SK-N-SH treated with all-trans-retinoic acid at 6 μM for 48 hours (cell line): ENCODE measurements at regions not wholly inside any gene's neighbourhood (a gene's known extent, or its start where the extent isn't known, plus 50 kb on each side); places are given as distances from the start of the nearest gene placed in this dataset.

ENCODE experiments used
- ATAC-seq: fragments of 200-7000 bp; cut with Tn5 transposase; 3 replicates; pipeline ENCODE4 v1.9.1; 2020; ENCODE audit warnings: mild to moderate bottlenecking, moderate library complexity
- BACH2 ChIP-seq: fragments of 250-450 bp; sonication (Bioruptor Pico); IDR thresholded peaks from 2 replicates; pipeline ENCODE4 v1.9.0; 2021; ENCODE audit warnings: mild to moderate bottlenecking, borderline replicate concordance
- CREB5 ChIP-seq: fragments of 250-450 bp; sonication (Bioruptor Pico); IDR thresholded peaks from 2 replicates; pipeline ENCODE4 v1.5.1; 2020; ENCODE audit warnings: low read depth, mild to moderate bottlenecking, moderate library complexity
- CSDC2 ChIP-seq: fragments of 250-450 bp; sonication (Bioruptor Pico); IDR thresholded peaks from 2 replicates; pipeline ENCODE4 v1.5.0; 2020; ENCODE audit warnings: mild to moderate bottlenecking, moderate library complexity
- ESRRG ChIP-seq: fragments of 250-450 bp; sonication (Bioruptor Pico); IDR thresholded peaks from 2 replicates; pipeline ENCODE4 v1.6.1; 2021; ENCODE audit warnings: mild to moderate bottlenecking
- GLIS3 ChIP-seq: fragments of 250-450 bp; sonication (Bioruptor Pico); IDR thresholded peaks from 2 replicates; pipeline ENCODE4 v1.5.0; 2020; ENCODE audit warnings: mild to moderate bottlenecking, moderate library complexity
- ISL1 ChIP-seq: fragments of 250-450 bp; sonication (Bioruptor Pico); IDR thresholded peaks from 2 replicates; pipeline ENCODE4 v2.1.2; 2022; ENCODE audit warnings: mild to moderate bottlenecking, moderate library complexity
- OSR1 ChIP-seq: fragments of 250-450 bp; sonication (Bioruptor Pico); IDR thresholded peaks from 2 replicates; pipeline ENCODE4 v1.8.0; 2022; ENCODE audit warnings: moderate library complexity, mild to moderate bottlenecking, inconsistent platforms
- POU6F1 ChIP-seq: fragments of 250-450 bp; sonication (Bioruptor Pico); IDR thresholded peaks from 2 replicates; pipeline ENCODE4 v1.8.0; 2021; ENCODE audit warnings: low read depth, mild to moderate bottlenecking, moderate library complexity, borderline replicate concordance
- PPARA ChIP-seq: fragments of 250-450 bp; sonication (Bioruptor Pico); IDR thresholded peaks from 2 replicates; pipeline ENCODE4 v1.5.0; 2020; ENCODE audit warnings: mild to moderate bottlenecking, borderline replicate concordance
- RARB ChIP-seq: fragments of 250-450 bp; sonication (Bioruptor Pico); IDR thresholded peaks from 2 replicates; pipeline ENCODE4 v1.8.0; 2021; ENCODE audit warnings: mild to moderate bottlenecking, moderate library complexity
- SNAI2 ChIP-seq: fragments of 250-450 bp; sonication (Bioruptor Pico); IDR thresholded peaks from 2 replicates; pipeline ENCODE4 v1.5.0; 2020; ENCODE audit warnings: mild to moderate bottlenecking, moderate library complexity
- TCF4 ChIP-seq: fragments of 250-450 bp; sonication (Bioruptor Pico); IDR thresholded peaks from 2 replicates; pipeline ENCODE4 v1.8.0; 2021; ENCODE audit warnings: mild to moderate bottlenecking, moderate library complexity, borderline replicate concordance
- TOX ChIP-seq: fragments of 250-450 bp; sonication (Bioruptor Pico); IDR thresholded peaks from 2 replicates; pipeline ENCODE4 v1.8.0; 2021; ENCODE audit warnings: mild to moderate bottlenecking, moderate library complexity, borderline replicate concordance
- TSHZ2 ChIP-seq: fragments of 250-450 bp; sonication (Bioruptor Pico); IDR thresholded peaks from 2 replicates; pipeline ENCODE4 v1.5.0; 2020; ENCODE audit warnings: mild to moderate bottlenecking, moderate library complexity
- ZC3H10 ChIP-seq: fragments of 250-450 bp; sonication (Bioruptor Pico); IDR thresholded peaks from 2 replicates; pipeline ENCODE4 v1.5.1; 2021; ENCODE audit warnings: mild to moderate bottlenecking, moderate library complexity
- ZFP3 ChIP-seq: fragments of 250-450 bp; sonication (Bioruptor Pico); IDR thresholded peaks from 2 replicates; pipeline ENCODE4 v1.5.0; 2020; ENCODE audit warnings: mild to moderate bottlenecking, moderate library complexity
- ZFP30 ChIP-seq: fragments of 450-650 bp; formaldehyde crosslinking; IDR thresholded peaks from 2 replicates; pipeline ENCODE4 v1.5.0; 2022; ENCODE audit warnings: mild to moderate bottlenecking, moderate library complexity
- ZNF565 ChIP-seq: fragments of 450-650 bp; formaldehyde crosslinking; conservative IDR thresholded peaks from 2 replicates; pipeline ENCODE4 v1.5.0; 2020; ENCODE audit warnings: low read depth, mild to moderate bottlenecking, moderate library complexity
- ZNF70 ChIP-seq: fragments of 450-650 bp; formaldehyde crosslinking; IDR thresholded peaks from 2 replicates; pipeline ENCODE4 v1.5.0; 2020; ENCODE audit warnings: mild to moderate bottlenecking, moderate library complexity
- ZNF8 ChIP-seq: fragments of 450-650 bp; formaldehyde crosslinking; IDR thresholded peaks from 2 replicates; pipeline ENCODE4 v1.5.0; 2020; ENCODE audit warnings: mild to moderate bottlenecking, moderate library complexity
- TF ChIP-seq, protein P1 (sequence below): fragments of 250-450 bp; sonication (Bioruptor Pico); IDR thresholded peaks from 2 replicates; pipeline ENCODE4 v1.8.0; 2020; ENCODE audit warnings: mild to moderate bottlenecking, moderate library complexity, borderline replicate concordance
- TF ChIP-seq, protein P2 (sequence below): fragments of 250-450 bp; sonication (Bioruptor Pico); IDR thresholded peaks from 2 replicates; pipeline ENCODE4 v1.5.1; 2021; ENCODE audit warnings: mild to moderate bottlenecking, moderate library complexity

DNA sequence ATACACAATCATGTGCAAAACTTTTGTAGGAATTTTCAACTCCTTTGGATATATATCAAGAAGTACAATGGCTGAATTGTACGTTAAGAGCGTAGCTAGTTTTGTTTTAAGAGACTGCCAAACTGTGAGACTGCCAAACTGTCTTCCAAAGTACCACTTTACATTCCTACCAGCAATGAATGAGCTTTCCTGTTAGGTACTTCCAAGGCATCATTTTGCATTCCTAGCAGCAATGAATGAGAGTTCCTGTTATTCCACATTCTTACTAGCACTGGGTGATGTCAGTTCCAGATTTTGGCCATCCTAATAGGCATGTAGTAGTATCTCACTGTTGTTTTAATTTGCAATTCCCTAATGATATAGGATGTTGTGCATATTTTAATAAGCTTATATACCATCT, 219.3 kb downstream of the KCNN2 start:
- TF ChIP-seq ZFP30 (CRISPR knock-in tag) (no peak), BACH2 (CRISPR knock-in tag) (no peak), OSR1 (CRISPR knock-in tag) (no peak), TOX (no peak), CREB5 (CRISPR knock-in tag) (no peak), ZNF565 (CRISPR knock-in tag) (no peak), ZC3H10 (CRISPR knock-in tag) (no peak), CSDC2 (CRISPR knock-in tag) (no peak), ZNF70 (CRISPR knock-in tag) (no peak), ISL1 (CRISPR knock-in tag) (no peak), GLIS3 (CRISPR knock-in tag) (no peak), ESRRG (CRISPR knock-in tag) (no peak), ZNF8 (no peak), PPARA (CRISPR knock-in tag) (no peak), RARB (CRISPR knock-in tag) (no peak), TCF4 (CRISPR knock-in tag) (no peak)
- TF ChIP-seq, protein P1, sequence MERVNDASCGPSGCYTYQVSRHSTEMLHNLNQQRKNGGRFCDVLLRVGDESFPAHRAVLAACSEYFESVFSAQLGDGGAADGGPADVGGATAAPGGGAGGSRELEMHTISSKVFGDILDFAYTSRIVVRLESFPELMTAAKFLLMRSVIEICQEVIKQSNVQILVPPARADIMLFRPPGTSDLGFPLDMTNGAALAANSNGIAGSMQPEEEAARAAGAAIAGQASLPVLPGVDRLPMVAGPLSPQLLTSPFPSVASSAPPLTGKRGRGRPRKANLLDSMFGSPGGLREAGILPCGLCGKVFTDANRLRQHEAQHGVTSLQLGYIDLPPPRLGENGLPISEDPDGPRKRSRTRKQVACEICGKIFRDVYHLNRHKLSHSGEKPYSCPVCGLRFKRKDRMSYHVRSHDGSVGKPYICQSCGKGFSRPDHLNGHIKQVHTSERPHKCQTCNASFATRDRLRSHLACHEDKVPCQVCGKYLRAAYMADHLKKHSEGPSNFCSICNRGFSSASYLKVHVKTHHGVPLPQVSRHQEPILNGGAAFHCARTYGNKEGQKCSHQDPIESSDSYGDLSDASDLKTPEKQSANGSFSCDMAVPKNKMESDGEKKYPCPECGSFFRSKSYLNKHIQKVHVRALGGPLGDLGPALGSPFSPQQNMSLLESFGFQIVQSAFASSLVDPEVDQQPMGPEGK (CRISPR knock-in tag) = no peak
- TF ChIP-seq, protein P2, sequence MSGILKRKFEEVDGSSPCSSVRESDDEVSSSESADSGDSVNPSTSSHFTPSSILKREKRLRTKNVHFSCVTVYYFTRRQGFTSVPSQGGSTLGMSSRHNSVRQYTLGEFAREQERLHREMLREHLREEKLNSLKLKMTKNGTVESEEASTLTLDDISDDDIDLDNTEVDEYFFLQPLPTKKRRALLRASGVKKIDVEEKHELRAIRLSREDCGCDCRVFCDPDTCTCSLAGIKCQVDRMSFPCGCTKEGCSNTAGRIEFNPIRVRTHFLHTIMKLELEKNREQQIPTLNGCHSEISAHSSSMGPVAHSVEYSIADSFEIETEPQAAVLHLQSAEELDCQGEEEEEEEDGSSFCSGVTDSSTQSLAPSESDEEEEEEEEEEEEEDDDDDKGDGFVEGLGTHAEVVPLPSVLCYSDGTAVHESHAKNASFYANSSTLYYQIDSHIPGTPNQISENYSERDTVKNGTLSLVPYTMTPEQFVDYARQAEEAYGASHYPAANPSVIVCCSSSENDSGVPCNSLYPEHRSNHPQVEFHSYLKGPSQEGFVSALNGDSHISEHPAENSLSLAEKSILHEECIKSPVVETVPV (CRISPR knock-in tag) = no peak
- no peak for ATAC-seq

DNA sequence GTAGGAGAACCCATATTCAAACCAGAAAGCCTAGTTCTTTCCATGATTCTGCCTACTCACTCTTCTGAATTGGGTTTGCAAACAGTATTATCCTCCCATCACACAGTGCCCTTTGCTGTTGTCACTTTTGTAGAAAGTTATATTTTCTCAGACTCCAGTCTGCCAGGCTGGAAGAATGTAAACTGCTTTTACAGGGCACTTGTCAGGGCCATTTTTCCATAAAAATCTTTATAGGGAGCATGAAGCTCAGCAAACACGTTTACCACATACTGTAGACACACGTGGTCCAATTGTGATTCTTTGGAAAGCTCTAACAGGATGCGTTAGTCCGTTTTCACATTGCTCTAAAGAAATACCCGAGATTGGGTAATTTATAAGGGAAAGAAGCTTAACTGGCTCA, 204.0 kb downstream of the KCNN2 start:
- ATAC-seq = no peak
- TF ChIP-seq RARB (CRISPR knock-in tag) = no peak
- no peak for TF ChIP-seq ZNF70 (CRISPR knock-in tag)
- TF ChIP-seq BACH2 (CRISPR knock-in tag) = no peak
- TF ChIP-seq ISL1 (CRISPR knock-in tag) = no peak
- no peak for TF ChIP-seq PPARA (CRISPR knock-in tag)
- TF ChIP-seq POU6F1 (CRISPR knock-in tag) = no peak
- TF ChIP-seq TSHZ2 = no peak
- no peak for TF ChIP-seq CSDC2 (CRISPR knock-in tag)
- no peak for TF ChIP-seq ZNF565 (CRISPR knock-in tag)
- no peak for TF ChIP-seq ZFP3 (CRISPR knock-in tag)
- TF ChIP-seq ZNF8 = no peak
- no peak for TF ChIP-seq OSR1 (CRISPR knock-in tag)

DNA sequence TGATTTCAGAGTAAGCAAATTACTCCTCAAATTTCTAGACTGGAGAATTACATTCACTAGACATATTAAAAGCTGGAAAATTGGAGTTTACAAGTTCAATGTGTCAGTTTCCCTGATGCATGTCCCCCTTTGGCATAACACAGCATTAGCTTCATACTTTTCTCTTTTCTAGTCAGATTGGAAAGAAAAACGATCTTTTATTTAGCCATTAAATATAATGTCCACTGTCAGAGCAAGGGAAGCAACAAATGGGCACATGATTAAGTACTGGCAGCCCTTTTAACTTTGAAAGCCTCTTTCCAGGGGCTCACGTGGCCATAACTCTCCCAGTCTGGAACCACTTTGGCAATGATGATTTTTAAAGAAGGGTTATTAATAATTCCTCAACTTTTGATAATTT, 203.3 kb downstream of the KCNN2 start:
- ATAC-seq = no peak
- TF ChIP-seq CREB5 (CRISPR knock-in tag) (no peak), ZNF565 (CRISPR knock-in tag) (no peak), POU6F1 (CRISPR knock-in tag) (no peak), GLIS3 (CRISPR knock-in tag) (no peak), PPARA (CRISPR knock-in tag) (no peak), TOX (no peak), RARB (CRISPR knock-in tag) (no peak), SNAI2 (no peak), ZC3H10 (CRISPR knock-in tag) (no peak), CSDC2 (CRISPR knock-in tag) (no peak), ZNF70 (CRISPR knock-in tag) (no peak), TCF4 (CRISPR knock-in tag) (no peak), BACH2 (CRISPR knock-in tag) (no peak)
- TF ChIP-seq, protein P1 (CRISPR knock-in tag) = no peak
